D721Med (cell line): ENCODE measurements at regions not wholly inside any gene's neighbourhood (a gene's known extent, or its start where the extent isn't known, plus 50 kb on each side); places are given as distances from the start of the nearest gene placed in this dataset.
"Not testable (repeated sequence)": the region's sequence is repeated elsewhere in the genome, so short reads cannot be mapped to it uniquely, and the experiment has no call there.

Source experiments
- DNase-seq: peaks from one replicate; pipeline ENCODE4 v3.0.0; 2011; ENCODE audit warnings: low spot score; ENCODE audit not compliant: insufficient read length
- FAIRE-seq: peaks from 2 replicates; lab custom pipeline; 2011; peaks lifted over from hg19 to GRCh38; lab: Jason Lieb, UNC
- CTCF ChIP-seq: IDR thresholded peaks from 2 replicates; pipeline ENCODE4 v1.5.1; 2012; ENCODE audit warnings: mild to moderate bottlenecking, control low read depth; ENCODE audit not compliant: insufficient read depth; ENCODE audit errors: missing control alignments

GRCh38 chr13:31385540-31385939 is 185.8 kb downstream of the B3GLCT start:
- no peak for TF ChIP-seq CTCF
- no peak for DNase-seq
- no peak for FAIRE-seq

- no peak for TF ChIP-seq CTCF
- FAIRE-seq (no peak), DNase-seq (no peak)
These were observed 194.7 kb downstream of the B3GLCT start for GRCh38 chr13:31394506-31394905.

- no peak for DNase-seq
- no peak for TF ChIP-seq CTCF
- FAIRE-seq = no peak
These were observed 195.3 kb downstream of the B3GLCT start for GRCh38 chr13:31395090-31395489.

- DNase-seq (no peak), FAIRE-seq (no peak)
- TF ChIP-seq CTCF = no peak
These were observed 199.9 kb downstream of the B3GLCT start for GRCh38 chr13:31399690-31400089.

DNA sequence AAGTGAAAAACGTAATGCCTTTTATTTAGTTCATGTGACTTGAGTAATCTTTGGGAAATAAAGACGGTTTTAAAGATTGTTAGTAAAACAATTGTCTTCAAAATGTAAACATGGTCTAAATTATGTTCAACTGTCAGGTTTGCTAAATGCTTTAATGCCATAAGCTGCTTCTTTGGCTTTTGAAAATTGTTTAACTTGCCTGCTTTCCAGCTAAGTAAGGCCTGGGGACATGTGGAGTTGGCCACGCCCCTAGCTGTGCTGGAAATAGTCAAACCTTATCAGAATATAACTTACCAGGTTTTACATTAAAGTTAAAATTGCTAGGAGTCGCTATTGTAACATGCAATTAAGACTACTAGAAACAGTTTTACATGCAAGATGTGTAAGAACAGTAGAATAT is 203.9 kb downstream of the B3GLCT start:
- FAIRE-seq, DNase-seq: not testable (repeated sequence)

DNA sequence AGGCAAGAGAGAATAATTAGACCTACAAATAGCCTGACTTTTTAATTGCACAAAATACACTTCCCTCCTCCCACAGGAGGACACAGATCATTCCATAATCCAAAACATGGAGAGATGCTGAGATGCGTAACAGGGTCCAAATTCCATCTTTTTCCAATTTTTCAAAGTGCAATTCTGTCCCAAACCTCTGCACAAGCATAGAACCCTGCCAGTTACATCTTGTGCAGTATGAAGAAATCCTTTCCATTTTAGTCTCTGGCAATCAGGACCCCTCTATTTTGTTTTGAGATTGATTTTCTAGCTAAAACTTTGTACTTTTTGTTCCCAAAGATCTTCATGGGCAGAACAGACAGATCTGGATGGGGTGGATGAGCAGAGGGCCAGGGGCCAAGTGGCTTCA is 209.2 kb downstream of the B3GLCT start:
- no peak for TF ChIP-seq CTCF
- DNase-seq = no peak
- FAIRE-seq = no peak

GRCh38 chr13:31409678-31410356 is 210.0 kb downstream of the B3GLCT start:
- DNase-seq = no peak
- FAIRE-seq = no peak
- peak; percentile 15 for TF ChIP-seq CTCF
